GM12878 (cell line): ENCODE measurements at regions not wholly inside any gene's neighbourhood (a gene's known extent, or its start where the extent isn't known, plus 50 kb on each side); places are given as distances from the start of the nearest gene placed in this dataset.

ENCODE experiments used
- ATAC-seq: fragments of 200-7000 bp; cut with Tn5 transposase; 3 replicates; pipeline ENCODE4 v1.9.1; 2020; ENCODE audit warnings: mild to moderate bottlenecking, moderate library complexity
- BruUV-seq: library from RNA; stranded (reverse); fragments of 400-500 nt; replicated peaks from 2 replicates; lab custom pipeline; 2021; lab: Mats Ljungman, UMichigan
- CTCF ChIA-PET: fragments of 300-600 bp; sonication (Branson Sonifier 250); formaldehyde crosslinking; extraction: SDS; loops from one replicate; lab custom pipeline; 2021; ENCODE audit warnings: inconsistent platforms; lab: Yijun Ruan, JAX
- POLR2A ChIA-PET: fragments of 350-600 bp; formaldehyde crosslinking; extraction: SDS; loops from one replicate; lab custom pipeline; 2021; ENCODE audit warnings: inconsistent platforms; lab: Charles Lee
- RAD21 ChIA-PET: fragments of 300-600 bp; sonication (Branson Sonifier 250); formaldehyde crosslinking; loops from one replicate; lab custom pipeline; 2023; ENCODE audit warnings: antibody characterized with exemption; ENCODE audit not compliant: unreplicated experiment; lab: Charles Lee
- SMC1A ChIA-PET: fragments of 300-600 bp; sonication (Branson Sonifier 250); formaldehyde crosslinking; loops from one replicate; lab custom pipeline; 2023; ENCODE audit not compliant: unreplicated experiment, uncharacterized antibody; lab: Charles Lee
- DNase-seq: peaks from one replicate; pipeline ENCODE4 v3.0.0-alpha.2; 2011; ENCODE audit warnings: low read depth, low spot score
- FAIRE-seq: peaks from 3 replicates; lab custom pipeline; 2011; peaks lifted over from hg19 to GRCh38; lab: Jason Lieb, UNC
- H2AFZ ChIP-seq: 2 replicates; pipeline ENCODE4 v1.6.0; 2011; ENCODE audit warnings: low read depth, low read length, control low read depth; ENCODE audit not compliant: control insufficient read depth
- H3K27ac ChIP-seq: 2 replicates; pipeline ENCODE4 v1.5.1; 2011; ENCODE audit warnings: control low read depth; ENCODE audit not compliant: control insufficient read depth, insufficient read depth
- H3K27me3 ChIP-seq, 2 experiments: replicated peaks in 1 of 2; 2 replicates each; pipeline versions ENCODE4 v1.6.0 to v1.6.1; 2011; ENCODE audit warnings: low read length in 1 of 2; ENCODE audit not compliant: control insufficient read depth in 2 of 2, insufficient read depth in 2 of 2
- H3K36me3 ChIP-seq, 2 experiments: 2 replicates each; pipeline ENCODE4 v1.5.1; 2011; ENCODE audit warnings: low read length in 1 of 2; ENCODE audit not compliant: control insufficient read depth in 2 of 2, insufficient read depth in 2 of 2
- H3K4me1 ChIP-seq: 2 replicates; pipeline ENCODE4 v1.6.1; 2011; ENCODE audit warnings: mild to moderate bottlenecking, low read length, moderate library complexity, mixed read lengths; ENCODE audit not compliant: control insufficient read depth, insufficient read depth
- H3K4me2 ChIP-seq: 2 replicates; pipeline ENCODE4 v1.6.0; 2011; ENCODE audit warnings: control low read depth; ENCODE audit not compliant: control insufficient read depth, insufficient read depth
- H3K4me3 ChIP-seq: fragments of 200-600 bp; sonication (generic); 2 replicates; pipeline ENCODE4 v1.5.1; 2016
- H3K79me2 ChIP-seq: 2 replicates; pipeline ENCODE4 v1.6.0; 2011; ENCODE audit warnings: low read length; ENCODE audit not compliant: control insufficient read depth, insufficient read depth
- H3K9ac ChIP-seq: 2 replicates; pipeline ENCODE4 v1.8.0; 2011; ENCODE audit warnings: low read length, control low read depth, mixed read lengths; ENCODE audit not compliant: control insufficient read depth, insufficient read depth
- H3K9me3 ChIP-seq: replicated peaks from 3 replicates; pipeline ENCODE4 v1.5.1; 2011; ENCODE audit warnings: mild to moderate bottlenecking, low read length; ENCODE audit not compliant: control insufficient read depth, insufficient read depth
- H4K20me1 ChIP-seq: 2 replicates; pipeline ENCODE4 v1.6.0; 2011; ENCODE audit not compliant: control insufficient read depth, insufficient read depth
- CBX5 ChIP-seq: sonication (generic); IDR thresholded peaks from 2 replicates; pipeline ENCODE4 v1.6.1; 2016; ENCODE audit warnings: low read depth, moderate library complexity, mild to moderate bottlenecking, inconsistent platforms
- CTCF ChIP-seq, 3 experiments: IDR thresholded peaks in 2 of 3; conservative IDR thresholded peaks in 1 of 3; 2 replicates each; pipeline ENCODE4 v1.5.1; 2011; ENCODE audit warnings: low read depth in 3 of 3, low read length in 3 of 3, mild to moderate bottlenecking in 3 of 3, control low read depth in 2 of 3, moderate library complexity in 2 of 3, inconsistent platforms in 1 of 3, mixed read lengths in 1 of 3; ENCODE audit not compliant: control insufficient read depth in 2 of 3, insufficient read depth in 1 of 3; ENCODE audit errors: extremely low read depth in 1 of 3
- RAD21 ChIP-seq: IDR thresholded peaks from 2 replicates; pipeline ENCODE4 v1.6.1; 2011; ENCODE audit warnings: mild to moderate bottlenecking, low read depth, low read length, moderate library complexity; ENCODE audit not compliant: insufficient read depth
- SMC3 ChIP-seq: IDR thresholded peaks from 2 replicates; pipeline ENCODE4 v1.6.1; 2011; ENCODE audit warnings: low read length, improper control_type of control experiment, borderline replicate concordance
- YY1 ChIP-seq: IDR thresholded peaks from 2 replicates; pipeline ENCODE4 v1.6.1; 2011; ENCODE audit warnings: low read depth, mild to moderate bottlenecking, low read length
- WGBS: methylation state at CpG from one replicate; pipeline ENCODE4 v1.1.6; 2016; ENCODE audit warnings: low lambda C conversion rate; ENCODE audit not compliant: insufficient replicate concordance, insufficient coverage; ENCODE audit errors: missing lambda C conversion rate; 5-methylcytosine and 5-hydroxymethylcytosine counted together
- in situ Hi-C: fragments of 300-500 bp; cut with MboI; formaldehyde crosslinking; loops from 9 replicates; pipeline ENCODE4 v1.14.3; 2018; ENCODE audit warnings: mixed read lengths
- intact Hi-C: fragments of 100-400 bp; cut with micrococcal nuclease; formaldehyde crosslinking; loops from one replicate; pipeline ENCODE4 v1.14.2; 2022; ENCODE audit not compliant: unreplicated experiment

- TF ChIP-seq CTCF (IDR thresholded peaks at IDR 0.05 in 2 of 3, conservative IDR thresholded peaks at IDR 0.05 in 1 of 3; ENCODE audit: control insufficient read depth in 2 of 3, extremely low read depth in 1 of 3, insufficient read depth in 1 of 3, low read depth in 3 of 3, low read length in 3 of 3) (peak; percentile 68 to 78 (median 75)), CBX5 (no peak), YY1 (0 out of 2 replicates have a peak, but pooled peaks have one; percentile 12), SMC3 (peak; percentile 72), RAD21 (peak; percentile 85)
- POLR2A ChIA-PET: no interaction called here
- ATAC-seq: peak; percentile 95
- no TSS peak for BruUV-seq
- intact Hi-C loops (loop anchor here (1.0 to 5.0 kb wide), 5 partner anchors 78 to 1494 kb away; no protein-coding TSS in a partner anchor), in situ Hi-C loops (loop anchor here (10.0 kb wide), 1 partner anchor 1490 kb away; no protein-coding TSS in a partner anchor)
- WGBS: 20% methylated on average over 13 of the region's 13 CpGs
- no peak overlapping the region for H3K27ac ChIP-seq
- H3K4me2 ChIP-seq: no peak overlapping the region
- H3K9me3 ChIP-seq: no peaks in the 10 kb centered on the region
- SMC1A ChIA-PET: no interaction called here
- H3K4me1 ChIP-seq: no peaks in the 10 kb centered on the region
- H3K9ac ChIP-seq: no peak overlapping the region
- CTCF ChIA-PET: interaction anchor here (0.6 to 0.8 kb wide), 3 partner anchors 14 to 447 kb away, joined by 3 read pairs; no protein-coding TSS in a partner anchor
- RAD21 ChIA-PET: no interaction called here
- H3K27me3 ChIP-seq: no peaks in the 10 kb centered on the region
- H3K36me3 ChIP-seq: no peaks in the 10 kb centered on the region
- no peak overlapping the region for H2AFZ ChIP-seq
- no peaks in the 10 kb centered on the region for H3K79me2 ChIP-seq
- H3K4me3 ChIP-seq: no peak overlapping the region
- no peaks in the 10 kb centered on the region for H4K20me1 ChIP-seq
- no peak for DNase-seq
- peak; percentile 70 for FAIRE-seq
Observed at GRCh38 chr3:5304789-5305683, 117.5 kb downstream of the EDEM1 start.
